ENCODE measurements at regions not wholly inside any gene's neighbourhood (a gene's known extent, or its start where the extent isn't known, plus 50 kb on each side); places are given as distances from the start of the nearest gene placed in this dataset.

DNA sequence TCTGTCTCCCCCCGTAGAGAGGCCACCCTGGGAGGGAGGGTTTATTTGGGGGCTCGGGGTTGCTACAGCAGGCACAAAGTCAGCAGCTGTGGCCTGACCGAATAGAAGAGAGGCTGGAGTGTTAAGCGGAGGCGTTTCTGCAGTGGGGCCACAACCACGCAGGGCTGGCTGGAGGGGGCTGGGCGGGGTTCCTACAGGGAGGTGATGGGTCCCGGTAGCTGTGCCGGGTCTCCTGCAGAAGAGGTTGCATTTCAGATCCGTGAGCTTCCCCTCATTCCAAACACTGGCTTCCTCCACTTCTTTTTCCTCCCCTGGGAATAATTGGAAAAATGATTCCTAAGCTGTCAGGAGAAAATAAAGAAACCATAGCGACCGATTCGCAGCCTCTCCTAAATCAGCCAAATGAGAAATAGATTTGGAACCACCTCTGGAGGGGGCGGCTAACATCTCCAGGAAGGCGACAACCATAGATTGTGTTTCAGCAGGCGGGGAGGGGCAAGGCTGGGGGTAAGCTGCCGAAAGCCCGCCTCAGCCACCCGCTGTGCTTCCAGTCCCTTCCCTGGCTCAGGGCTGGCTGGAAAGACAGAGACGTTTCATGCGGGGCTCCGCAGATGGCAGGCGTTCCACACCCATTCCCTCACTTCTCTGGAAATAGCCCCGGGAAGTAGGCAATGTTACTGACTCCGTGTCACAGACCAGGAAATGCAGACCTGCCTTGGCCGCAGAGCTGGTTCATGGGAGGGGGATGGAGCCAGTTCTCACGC is 85.6 kb upstream of the TAF1B start:
- DNase-seq: peak; percentile 18

DNA sequence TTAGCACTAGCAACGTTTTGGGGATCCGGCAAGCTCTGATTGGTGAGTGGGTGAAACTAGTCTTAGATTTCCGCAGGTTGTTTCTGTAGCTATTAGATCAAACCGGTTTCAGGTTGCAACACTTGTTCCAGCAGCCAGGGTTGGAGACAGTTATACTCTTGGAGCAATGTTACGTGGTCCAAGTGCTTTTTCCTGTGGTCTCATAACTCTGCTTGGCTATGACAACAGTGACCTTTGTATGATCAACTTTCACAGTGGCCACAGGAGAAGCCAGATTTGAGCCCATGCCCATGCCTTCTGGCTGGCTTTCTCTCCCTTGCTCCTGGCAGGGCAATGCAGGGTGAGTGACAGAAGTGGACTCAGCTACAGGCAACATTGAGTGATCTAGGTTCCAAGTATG is 84.5 kb upstream of the TAF1B start:
- DNase-seq: no peak

DNA sequence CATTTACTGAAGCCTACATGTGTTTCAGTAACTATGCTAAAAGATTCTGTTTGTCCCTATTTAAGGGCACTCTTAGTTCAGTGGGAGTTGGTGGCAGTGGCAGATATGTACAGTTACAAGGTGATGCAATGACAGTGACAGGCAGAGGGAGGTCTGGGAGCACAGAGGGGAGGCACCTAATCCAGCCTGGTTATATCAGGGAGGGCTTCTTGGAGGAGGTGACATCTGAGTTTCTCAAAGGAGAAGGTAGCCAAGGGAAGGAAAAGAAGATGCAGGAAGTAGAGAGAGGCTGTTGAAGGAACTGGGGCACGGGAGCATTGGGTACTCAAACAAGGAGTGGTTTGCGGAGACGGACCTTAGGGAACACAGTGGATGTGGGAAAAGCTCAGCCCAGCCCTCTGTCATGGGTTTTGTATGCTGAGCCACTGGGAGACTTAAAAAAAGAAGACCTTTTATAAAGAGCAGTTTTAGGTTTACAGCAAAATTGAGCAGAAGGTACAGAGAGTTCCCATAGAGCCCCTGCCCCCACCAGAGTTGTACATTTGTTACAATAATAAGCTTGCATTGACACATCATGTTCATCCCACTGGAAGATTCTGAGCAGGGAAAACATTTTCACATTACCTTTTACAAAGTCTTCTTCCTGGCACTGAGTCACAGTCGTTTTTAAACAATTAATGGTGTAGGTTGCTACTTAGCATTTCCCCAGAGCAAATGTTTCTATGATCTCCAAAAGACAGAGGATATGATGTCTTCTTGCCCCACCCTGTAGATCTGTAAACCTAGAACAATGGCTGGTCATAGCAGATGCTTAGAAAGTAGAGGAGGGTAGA is 83.0 kb upstream of the TAF1B start:
- DNase-seq: no peak

DNA sequence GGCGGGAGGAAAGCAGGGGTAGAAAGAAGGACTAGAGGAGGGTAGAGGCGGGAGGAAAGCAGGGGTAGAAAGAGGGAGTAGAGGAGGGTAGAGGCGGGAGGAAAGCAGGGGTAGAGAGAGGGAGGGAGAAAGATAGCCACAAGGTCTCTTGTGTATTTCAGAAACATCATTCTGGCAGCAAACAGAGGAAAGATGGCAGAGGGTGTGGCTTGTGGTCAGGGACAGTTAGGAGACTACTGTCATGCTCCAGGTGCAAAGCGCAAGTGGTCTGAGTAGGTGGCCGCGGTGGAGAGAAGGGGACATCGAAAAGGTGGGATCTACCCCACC is 82.4 kb upstream of the TAF1B start:
- no peak for DNase-seq

DNA sequence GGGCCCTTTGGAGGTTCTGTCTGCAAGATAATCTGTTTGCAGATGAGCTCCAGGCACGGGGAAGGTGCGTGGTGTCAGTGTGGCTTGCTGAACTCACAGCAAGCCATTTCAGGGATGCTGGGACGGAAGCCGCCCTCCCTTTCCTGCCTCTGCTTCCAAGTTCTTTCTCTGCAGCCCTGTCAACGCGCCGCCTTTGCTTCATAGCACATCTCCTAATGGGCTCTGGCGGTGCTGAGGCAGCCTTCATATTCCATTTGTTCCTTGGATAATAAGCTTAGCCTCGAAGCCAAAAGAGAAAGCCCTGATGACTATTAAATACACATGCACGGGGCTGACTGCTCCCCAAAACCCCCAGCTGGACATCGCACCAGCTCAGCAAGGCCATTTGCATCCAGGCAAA is 81.7 kb upstream of the TAF1B start:
- DNase-seq: no peak

DNA sequence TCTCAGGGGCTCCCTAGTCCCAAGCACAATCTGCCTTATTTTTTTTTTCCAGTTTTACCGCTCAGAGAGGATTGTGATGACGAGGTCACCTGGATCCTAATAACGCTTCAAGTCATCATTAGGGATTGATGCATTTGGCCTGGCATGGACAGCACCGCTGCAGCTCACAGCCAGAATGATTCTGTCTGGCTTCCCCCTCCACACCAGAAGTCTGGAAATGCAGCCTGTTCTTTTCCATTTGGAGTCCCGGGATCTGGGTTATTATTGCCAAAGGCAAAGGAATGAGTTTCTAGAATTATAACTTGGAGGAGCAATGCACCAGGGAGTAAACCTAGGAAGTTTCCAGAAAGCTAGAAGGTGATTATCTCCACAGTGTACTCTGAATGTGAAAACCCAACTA is 81.1 kb upstream of the TAF1B start:
- no peak for DNase-seq

GRCh38 chr2:9762941-9763340 is 80.3 kb upstream of the TAF1B start:
- no peak for DNase-seq

DNA sequence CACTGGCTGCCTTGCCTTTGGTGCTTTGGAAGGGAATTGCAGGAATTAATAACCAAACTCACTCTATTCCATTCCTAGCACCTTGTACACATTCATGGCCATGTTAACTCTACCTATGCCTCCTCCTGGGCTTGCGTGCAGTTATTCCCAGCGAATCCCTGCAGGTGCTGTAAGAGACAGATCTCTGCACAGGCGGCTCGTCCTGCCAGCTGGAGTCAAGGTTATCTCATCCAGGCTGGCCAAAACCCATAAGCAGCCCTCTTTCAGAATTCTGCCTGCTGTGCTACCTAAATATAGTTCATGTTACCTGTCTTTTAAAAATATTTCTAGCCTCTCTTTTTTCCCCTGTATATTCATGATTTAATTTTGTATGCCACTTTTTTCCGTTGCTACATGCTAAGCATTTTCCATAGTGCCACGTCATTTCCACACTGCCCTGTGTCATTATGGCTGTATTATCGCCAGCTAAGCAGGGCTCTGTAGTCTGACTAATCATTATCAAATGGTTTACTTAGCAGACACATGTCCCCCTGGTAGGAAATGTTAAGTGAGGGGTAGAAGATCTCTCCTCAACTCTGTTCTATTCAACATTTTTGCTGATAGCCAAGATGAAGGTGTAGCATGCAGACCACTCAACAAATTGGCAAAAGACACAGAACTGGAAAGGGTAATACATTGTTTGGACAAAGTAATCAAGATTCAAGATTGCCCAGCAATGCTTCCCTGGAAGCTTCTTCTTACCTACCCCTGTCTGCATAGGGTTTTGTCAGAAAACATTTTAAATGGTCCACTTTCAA is 79.7 kb upstream of the TAF1B start:
- no peak for DNase-seq

- DNase-seq: no peak
Measured at GRCh38 chr2:9764153-9764778, 79.0 kb upstream of the TAF1B start.

DNA sequence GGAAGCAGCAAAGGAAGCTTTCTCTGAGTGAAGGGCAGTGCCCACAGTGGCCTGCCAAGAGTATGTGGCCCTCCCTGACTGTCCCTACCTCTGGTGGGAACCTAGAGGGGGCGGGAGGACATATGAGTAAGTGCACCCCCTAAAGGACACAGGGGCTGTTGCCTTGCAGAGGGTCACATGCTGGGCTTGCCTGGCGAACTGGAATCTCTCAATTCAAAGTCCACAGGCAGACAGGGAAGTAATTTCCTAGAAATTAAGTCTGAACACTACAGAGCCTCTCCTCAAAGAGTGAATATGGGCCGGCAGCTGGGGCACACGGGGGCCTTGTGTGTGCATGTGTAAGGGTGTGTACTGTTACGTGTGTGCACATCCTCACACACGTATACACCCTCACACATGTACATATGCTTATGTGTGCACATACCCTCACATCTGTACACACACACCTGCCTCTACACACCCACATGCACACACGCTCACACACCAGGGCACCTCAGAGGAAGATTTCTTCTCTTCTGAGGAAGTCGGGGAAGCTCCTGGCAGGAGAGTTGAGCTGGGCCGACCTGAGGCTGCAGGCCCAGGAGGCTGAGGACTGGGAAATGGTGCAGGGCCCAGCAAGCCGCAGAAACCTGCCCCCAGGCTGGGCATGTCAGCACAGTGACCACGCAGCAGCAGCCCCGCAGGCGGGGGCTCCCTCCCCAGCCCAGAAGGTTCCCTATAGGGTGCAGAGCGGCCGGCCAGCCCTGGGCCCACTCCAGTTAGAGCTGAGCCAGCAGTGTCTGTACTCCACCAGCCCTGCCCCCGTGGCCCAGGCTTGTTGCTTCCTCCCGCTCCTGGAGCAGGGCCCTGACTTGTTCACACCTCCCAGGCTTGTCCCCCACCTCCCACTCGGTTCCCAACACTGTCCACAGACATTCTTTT is 77.4 kb upstream of the TAF1B start:
- DNase-seq: no peak

DNA sequence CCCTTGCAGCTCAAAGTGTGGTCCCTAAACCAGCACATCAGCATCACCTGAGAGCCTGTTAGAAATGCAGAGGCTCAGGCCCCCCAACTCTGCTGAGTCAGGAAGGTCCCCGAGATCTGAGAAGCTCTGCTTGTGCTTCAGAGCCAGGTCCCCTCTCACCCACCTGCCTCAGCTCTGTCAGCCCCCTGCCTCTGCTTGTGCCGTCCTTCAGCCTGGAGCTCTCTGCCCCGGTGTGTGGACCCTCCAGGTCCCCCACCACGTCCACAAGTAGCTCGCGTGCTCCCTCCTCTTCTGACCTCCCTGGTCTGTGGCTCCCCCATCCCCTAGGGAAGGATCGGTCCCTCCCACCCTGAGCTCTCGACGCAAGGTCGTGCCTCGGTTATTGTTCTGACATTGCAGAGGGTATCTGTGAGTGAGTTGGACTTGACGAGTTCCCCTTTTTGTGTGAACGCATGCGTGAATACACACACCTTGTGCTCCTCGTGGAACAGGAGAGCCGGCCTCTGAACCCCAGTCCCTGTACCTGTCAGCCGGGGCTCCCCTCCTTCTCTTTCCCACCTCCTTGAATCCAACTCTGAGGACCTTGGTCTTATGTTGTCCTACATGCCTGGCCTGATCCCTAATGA is 75.5 kb upstream of the TAF1B start:
- DNase-seq: no peak

DNA sequence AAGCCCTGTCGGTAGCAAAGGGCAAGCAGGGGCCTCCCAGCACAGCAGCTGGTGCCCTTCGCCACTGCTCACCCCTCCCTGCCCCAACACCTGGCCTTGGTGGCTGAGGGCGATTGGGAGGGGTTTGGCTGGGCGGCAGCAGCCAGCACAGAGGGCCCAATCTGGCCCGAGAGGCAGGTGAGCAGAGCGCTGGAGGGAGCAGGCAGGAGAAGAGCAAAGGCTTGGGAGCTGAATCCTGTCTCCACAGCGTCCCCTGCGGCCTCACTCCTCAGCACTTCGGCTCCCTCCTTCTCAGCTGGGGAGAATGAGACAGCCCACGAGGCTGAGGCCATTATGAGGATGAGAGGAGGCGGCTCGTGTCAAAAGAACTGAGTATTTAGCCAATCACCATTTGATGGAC is 74.9 kb upstream of the TAF1B start:
- no peak for DNase-seq

DNA sequence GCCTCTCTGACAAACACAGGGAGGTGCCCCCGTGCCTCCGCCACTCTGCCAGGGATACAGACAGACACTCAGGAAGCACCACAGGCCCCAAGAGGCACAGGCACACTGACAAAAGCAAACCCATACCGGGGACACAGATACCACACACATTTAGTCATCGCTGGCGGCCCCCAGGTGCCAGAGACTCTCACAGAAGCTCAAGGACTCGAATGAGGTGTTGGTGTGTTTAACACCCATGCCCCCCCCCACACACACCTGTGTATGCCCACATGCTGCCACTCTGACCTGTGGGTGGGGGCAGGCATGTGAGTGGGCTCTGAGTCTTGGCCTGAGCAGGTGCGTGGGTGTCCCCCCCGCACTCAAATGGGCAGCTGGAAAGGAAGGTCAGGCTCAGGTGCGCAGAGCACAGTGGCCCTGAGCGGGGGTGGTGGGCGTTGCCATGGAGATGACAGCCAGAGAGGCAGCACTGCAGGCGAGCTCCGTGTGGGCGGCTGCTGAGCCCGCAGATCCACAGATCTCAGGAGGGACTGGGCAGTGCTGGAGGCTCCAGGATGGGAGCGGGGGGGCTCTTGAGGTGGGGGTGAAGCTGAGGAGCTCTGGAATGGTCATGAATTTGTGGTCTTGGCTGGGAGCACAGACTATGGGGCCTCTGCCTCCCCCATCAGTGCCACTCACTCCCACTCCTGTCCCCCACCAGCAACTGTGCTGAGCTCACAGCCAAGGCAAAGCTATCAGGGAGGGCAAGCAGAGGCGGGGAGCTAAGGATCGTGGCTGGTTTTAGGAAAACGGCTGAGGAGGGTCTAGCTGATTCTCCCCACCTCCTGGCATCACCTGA is 73.9 kb upstream of the TAF1B start:
- DNase-seq: peak; percentile 37

- DNase-seq: no peak
Measured at GRCh38 chr2:9770006-9770307, 73.3 kb upstream of the TAF1B start.

- peak; percentile 68 for DNase-seq
Measured at GRCh38 chr2:9770308-9771100, 72.8 kb upstream of the TAF1B start.

DNA sequence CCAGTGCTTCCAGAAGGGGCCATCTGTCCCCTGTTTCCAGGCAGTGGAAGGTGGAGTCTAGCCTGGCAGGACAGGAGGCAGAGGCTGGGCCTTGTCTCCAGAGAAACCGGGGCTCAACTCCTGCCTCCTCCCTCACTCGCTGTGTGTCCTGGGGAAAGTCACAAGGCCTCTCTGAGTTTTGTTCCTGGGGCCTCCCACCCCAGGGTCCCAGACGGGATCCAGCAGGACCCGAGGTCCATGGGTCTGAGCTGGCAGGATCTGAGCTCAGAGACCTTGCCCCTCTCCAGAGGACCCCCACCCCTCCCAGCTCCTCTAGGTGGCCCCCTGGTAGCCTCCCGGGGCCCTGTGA is 72.2 kb upstream of the TAF1B start:
- DNase-seq: no peak

- no peak for DNase-seq
Measured at GRCh38 chr2:9771481-9772017, 71.7 kb upstream of the TAF1B start.

DNA sequence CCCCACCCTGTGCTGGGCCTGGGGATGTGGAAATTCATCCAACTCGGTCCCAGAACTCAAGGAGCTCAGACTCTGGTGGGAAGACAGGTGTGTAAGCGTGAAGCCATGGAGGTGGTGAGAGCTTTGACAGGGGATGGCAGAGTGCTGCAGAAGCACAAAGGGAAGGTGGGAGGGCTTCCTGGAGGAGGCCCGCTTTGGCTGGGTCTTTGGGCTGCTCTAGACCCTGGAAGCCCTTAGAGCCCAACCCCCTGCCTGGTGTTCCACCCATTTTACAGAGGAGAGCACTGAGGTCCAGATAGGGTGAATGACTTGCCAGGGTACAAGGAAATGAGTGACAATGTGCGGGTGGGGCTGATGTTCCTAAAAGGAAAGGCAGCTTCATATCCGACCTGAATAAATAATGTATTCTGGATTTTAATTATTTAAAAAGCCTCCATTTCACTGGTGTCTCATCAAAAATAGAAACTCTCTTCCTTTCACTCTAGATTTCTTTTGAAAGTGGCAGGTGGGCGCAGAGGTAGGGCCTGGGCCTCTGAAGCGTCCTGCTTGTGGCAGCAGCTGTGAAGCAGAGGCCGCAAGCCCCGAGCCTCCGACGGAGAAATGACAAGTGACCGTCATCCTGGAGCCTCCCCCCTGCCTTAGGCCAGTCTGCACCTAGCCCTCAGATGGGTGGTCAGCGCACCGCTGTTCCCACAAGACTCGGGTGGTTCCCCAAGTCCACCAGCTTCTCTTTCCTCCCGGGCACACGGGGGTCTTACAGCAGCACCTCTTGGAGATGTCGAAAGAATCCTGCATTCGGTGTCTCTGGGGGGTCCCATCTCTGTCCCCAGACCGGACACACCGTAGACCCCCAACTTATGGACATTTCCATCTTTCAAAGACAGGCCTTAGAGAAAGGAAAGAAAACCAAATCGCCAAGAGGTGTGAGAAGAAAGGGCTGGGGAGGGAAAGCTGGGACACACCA is 71.0 kb upstream of the TAF1B start:
- DNase-seq: no peak

Measured in CD4-positive, alpha-beta T cell treated with Interleukin-17A for 4 hours (primary cell).